GM19099 (cell line): ENCODE measurements at regions not wholly inside any gene's neighbourhood (a gene's known extent, or its start where the extent isn't known, plus 50 kb on each side); places are given as distances from the start of the nearest gene placed in this dataset.

ENCODE experiments used
- POLR2A ChIP-seq: IDR thresholded peaks from 3 replicates; pipeline ENCODE4 v1.6.1; 2011; ENCODE audit warnings: low read depth; ENCODE audit not compliant: insufficient read length; ENCODE audit errors: extremely low read depth

GRCh38 chr5:29994519-29994918 lies 1199.0 kb upstream of the CDH6 start:
- no peak for TF ChIP-seq POLR2A

- TF ChIP-seq POLR2A: no peak
These were observed 1200.2 kb upstream of the CDH6 start for GRCh38 chr5:29993286-29993685.

- TF ChIP-seq POLR2A: no peak
These were observed 1201.2 kb upstream of the CDH6 start for GRCh38 chr5:29992248-29992647.

- no peak for TF ChIP-seq POLR2A
These were observed 1202.8 kb upstream of the CDH6 start for GRCh38 chr5:29990681-29991080.

- TF ChIP-seq POLR2A: no peak
These were observed 1209.3 kb upstream of the CDH6 start for GRCh38 chr5:29984156-29984540.

- no peak for TF ChIP-seq POLR2A
These were observed 1209.8 kb upstream of the CDH6 start for GRCh38 chr5:29983528-29984155.

GRCh38 chr5:29982457-29982856 lies 1211.0 kb upstream of the CDH6 start:
- TF ChIP-seq POLR2A: no peak

GRCh38 chr5:29972597-29972996 lies 1220.9 kb upstream of the CDH6 start:
- no peak for TF ChIP-seq POLR2A

GRCh38 chr5:29963956-29964355 lies 1229.5 kb upstream of the CDH6 start:
- TF ChIP-seq POLR2A: no peak

- no peak for TF ChIP-seq POLR2A
These were observed 1233.2 kb upstream of the CDH6 start for GRCh38 chr5:29960323-29960722.

GRCh38 chr5:29950416-29951145 lies 1242.9 kb upstream of the CDH6 start:
- TF ChIP-seq POLR2A: no peak

GRCh38 chr5:29949301-29949872 lies 1244.1 kb upstream of the CDH6 start:
- no peak for TF ChIP-seq POLR2A

GRCh38 chr5:29944327-29944726 lies 1249.2 kb upstream of the CDH6 start:
- TF ChIP-seq POLR2A: no peak

- no peak for TF ChIP-seq POLR2A
These were observed 1251.4 kb upstream of the CDH6 start for GRCh38 chr5:29942089-29942488.

GRCh38 chr5:29939988-29940387 lies 1253.5 kb upstream of the CDH6 start:
- no peak for TF ChIP-seq POLR2A

GRCh38 chr5:29935371-29935770 lies 1258.1 kb upstream of the CDH6 start:
- no peak for TF ChIP-seq POLR2A
